GM19328 (cell line): ENCODE measurements at regions not wholly inside any gene's neighbourhood (a gene's known extent, or its start where the extent isn't known, plus 50 kb on each side); places are given as distances from the start of the nearest gene placed in this dataset.

Experiments
- ATAC-seq: cut with Tn5 transposase; IDR thresholded peaks from one replicate; pipeline ENCODE4 v1.9.1; 2021; ENCODE audit warnings: mild to moderate bottlenecking, moderate library complexity; ENCODE audit not compliant: unreplicated experiment

GRCh38 chr12:23431006-23431405 is 518.5 kb downstream of the SOX5 start:
- ATAC-seq, result no peak

DNA sequence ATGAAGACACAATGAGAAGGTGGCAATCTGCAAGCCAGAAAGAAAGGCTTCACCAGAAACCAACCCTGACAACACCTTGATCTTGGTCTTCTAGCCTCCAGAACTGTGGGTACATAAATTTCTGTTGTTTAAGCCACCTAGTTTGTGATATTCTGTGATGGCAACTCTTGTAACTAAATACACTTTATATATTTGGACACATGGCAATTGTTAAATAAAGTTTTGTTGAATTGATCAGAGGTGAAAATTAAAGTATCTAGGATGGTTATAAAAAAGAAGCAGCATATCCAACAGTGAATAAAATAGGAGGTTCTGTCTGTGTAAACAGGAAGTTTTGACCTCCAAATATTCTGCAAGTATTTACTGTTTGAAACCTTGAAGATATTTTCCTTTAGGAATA is 516.3 kb downstream of the SOX5 start:
- ATAC-seq, result no peak

GRCh38 chr12:23434154-23434553 is 515.3 kb downstream of the SOX5 start:
- ATAC-seq, result no peak

GRCh38 chr12:23446746-23447145 is 502.7 kb downstream of the SOX5 start:
- ATAC-seq, result no peak

DNA sequence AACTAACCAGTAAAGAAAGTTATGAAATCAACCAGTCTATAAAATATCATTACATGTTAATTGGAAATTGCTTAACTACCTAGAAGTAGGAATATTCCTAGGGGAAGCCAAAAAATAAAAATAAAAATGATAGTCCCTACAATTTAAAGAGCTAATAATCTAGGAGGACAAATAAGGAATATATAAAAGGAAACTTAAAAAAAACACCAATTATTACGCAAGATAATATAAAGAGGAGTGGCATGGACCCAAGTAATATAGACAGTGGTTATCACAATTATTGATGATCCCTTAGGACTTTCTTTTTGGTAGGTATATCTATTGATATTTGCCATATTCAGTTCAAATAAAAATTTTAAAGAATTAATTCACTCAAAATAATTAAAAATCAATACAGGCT is 498.7 kb downstream of the SOX5 start:
- no peak for ATAC-seq

- no peak for ATAC-seq
Observed at GRCh38 chr12:23455283-23455682, 494.2 kb downstream of the SOX5 start.

- ATAC-seq, result no peak
Observed at GRCh38 chr12:23458640-23459039, 490.8 kb downstream of the SOX5 start.

DNA sequence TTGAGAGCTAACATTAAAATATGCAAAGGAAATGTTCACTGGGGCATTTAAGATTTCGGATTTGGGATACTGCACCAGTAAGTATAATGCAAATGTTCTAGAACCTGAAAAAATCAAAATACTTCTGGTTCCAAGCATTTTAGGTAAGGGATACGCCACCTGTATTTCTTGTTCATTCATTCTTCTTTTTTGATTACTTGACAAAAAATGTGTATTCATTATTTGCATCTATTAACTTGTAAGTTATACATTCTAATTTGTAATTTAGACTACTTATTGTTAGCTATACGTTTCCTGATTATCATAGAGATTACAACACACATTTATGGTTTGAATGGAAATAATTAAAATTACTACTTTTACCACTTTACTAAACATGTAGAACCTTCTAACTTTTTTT is 486.9 kb downstream of the SOX5 start:
- no peak for ATAC-seq

- no peak for ATAC-seq
Observed at GRCh38 chr12:23463172-23463571, 486.3 kb downstream of the SOX5 start.

GRCh38 chr12:23464241-23464812 is 485.1 kb downstream of the SOX5 start:
- ATAC-seq, result no peak

- no peak for ATAC-seq
Observed at GRCh38 chr12:23472329-23472971, 477.0 kb downstream of the SOX5 start.

DNA sequence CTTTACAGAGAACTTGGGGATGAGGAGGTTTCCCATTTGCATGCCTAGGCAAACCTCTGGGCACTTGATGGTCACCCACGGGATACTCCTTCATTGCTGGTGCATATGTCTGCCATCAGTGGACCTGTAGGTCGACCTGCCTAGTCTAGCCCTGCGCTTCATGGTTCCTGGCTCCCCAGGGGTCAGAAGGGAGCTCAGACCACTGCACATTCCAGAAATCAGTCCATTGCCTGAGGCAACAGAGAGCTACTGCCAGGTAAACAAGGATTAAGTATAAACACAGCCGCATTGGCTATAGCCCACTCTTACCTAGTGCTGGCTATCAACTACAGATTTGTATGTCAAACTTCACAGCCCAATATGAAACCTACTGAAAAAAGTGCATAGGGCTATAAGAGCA is 476.4 kb downstream of the SOX5 start:
- ATAC-seq, result no peak

GRCh38 chr12:23474438-23474976 is 475.0 kb downstream of the SOX5 start:
- ATAC-seq, result no peak
